CD1c-positive myeloid dendritic cell (primary cell): ENCODE measurements at regions not wholly inside any gene's neighbourhood (a gene's known extent, or its start where the extent isn't known, plus 50 kb on each side); places are given as distances from the start of the nearest gene placed in this dataset.

Source experiments
- DNase-seq: peaks from one replicate; pipeline ENCODE4 v3.0.0-alpha.2; 2016; ENCODE audit errors: extremely low spot score

DNA sequence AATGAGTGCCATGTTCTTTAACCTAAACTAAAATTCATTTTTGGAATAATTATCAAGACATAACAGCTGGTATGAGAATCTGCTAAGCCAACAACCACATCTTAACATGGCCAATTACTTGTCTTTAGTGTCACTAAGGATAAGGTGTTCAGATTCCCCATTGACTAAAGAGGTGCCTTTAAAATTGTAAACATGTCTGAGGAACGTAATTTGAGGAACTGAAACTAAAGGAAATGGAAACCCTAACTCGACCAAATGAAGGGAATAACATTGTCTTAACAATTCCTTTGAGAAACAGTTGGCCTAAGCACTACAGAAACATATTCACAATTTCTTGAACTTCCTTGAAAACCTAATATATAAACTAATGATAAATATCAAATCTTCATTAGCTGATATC lies 355.4 kb upstream of the GULP1 start:
- DNase-seq = peak; percentile 4

DNA sequence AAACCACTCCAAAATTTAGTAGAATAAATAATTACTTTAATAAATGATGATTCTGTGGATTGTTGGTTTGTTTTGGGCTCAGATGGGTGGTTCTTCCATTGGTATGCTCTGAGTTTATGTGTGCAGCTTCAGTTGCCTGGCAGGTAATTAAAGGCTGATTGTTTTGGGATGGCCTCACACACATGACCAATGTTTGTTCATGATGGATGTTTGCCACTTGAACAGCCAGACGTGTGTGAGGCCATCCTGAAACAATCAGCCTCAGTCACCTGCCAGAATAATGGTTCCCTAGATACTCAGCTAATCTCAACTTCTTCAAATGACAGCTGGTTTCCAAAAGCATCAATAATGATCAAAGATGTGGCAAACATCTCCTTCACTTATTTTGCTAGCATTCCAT lies 352.5 kb upstream of the GULP1 start:
- no peak for DNase-seq

DNA sequence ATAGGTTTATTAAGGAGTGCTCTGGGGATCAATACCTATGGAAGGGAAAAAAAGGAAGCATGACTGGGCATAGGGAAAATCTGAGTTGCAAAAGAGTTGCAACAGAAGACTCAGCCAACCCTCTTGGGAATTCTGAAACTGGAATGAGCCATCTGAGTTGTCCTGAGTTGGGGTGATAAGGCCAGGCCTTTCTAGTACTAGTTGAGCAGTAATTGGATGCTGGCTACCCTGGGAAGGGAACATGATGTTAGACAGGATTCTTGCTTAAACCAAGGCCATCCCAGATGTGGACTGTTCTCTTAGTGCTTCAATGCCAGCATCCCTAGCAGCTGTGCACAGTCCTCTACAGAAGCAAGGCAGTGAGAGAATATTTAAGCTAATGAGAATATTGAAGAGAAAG lies 348.8 kb upstream of the GULP1 start:
- DNase-seq = no peak

DNA sequence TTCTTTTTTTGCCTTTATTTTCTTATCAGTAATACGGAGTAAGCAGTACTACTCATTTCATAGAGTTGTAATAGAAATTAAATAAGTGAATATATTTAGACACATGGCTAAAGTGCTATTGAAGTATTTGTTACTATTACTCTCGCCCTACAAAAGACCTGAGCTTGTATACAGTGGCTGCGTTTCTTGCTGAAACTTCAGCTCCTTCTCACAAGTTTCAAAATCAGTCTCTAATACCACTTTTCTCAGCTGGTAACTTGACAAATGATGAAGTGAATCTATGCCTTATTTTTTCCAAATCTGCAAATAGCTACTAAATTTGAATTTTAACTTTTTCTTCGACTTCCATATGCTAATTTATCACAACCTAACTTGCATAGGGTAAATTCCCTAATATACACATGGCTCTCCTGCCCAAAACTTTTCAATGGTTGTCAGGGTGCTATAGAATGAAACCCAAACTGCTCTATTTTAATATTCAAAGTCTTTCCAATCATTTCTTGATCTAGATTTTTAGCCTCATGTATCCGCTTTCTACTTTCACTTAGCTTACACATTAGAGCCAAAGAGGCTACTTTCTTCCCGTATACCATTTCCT lies 347.8 kb upstream of the GULP1 start:
- DNase-seq = no peak

DNA sequence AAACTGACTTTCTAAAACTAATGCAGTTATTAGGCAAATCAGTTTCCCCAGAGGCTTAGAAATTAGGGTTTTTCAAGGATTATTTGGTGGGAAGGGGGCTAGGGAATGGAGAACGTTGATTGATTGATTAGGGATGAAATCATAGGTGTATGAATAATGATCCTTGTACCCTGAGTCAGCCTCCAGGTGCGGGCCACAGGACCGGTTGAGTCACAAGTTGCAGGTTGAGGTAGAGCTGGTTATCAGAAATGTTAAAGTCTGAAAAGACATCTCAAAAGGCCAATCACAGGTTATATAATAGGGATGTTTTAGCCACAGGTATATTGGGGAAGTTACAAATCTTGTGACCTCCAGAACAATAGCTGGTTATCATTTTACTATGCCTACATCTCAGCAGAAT lies 341.8 kb upstream of the GULP1 start:
- no peak for DNase-seq

DNA sequence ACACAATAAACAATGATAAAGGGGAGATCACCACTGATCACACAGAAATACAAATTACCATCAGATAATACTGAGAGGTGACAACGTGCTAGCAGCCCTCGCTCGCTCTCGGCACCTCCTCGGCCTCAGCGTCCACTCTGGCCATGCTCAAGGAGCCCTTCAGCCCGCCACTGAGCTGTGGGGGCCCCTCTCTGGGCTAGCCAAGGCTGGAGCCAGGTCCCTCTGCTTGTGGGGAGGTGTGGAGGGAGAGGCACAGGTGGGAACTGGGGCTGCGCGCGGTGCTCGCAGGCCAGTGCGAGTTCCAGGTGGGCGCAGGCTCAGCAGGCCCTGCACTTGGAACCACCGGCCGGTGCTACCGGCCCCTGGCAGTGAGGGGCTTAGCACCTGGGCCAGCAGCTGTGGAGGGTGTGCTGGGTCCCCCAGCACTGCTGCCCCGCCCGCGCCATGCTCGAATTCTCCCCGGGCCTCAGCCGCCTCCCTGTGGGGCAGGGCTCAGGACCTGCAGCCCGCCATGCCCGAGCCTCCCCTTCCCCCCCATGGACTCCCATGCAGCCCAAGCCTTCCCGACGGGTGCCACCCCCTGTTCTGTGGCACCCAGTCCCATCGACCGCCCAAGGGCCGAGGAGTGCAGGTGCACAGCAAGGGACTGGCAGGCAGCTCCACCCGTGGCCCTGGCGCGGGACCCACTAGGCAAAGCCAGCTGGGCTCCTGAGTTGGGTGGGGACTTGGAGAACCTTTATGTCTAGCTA lies 340.0 kb upstream of the GULP1 start:
- DNase-seq = no peak

DNA sequence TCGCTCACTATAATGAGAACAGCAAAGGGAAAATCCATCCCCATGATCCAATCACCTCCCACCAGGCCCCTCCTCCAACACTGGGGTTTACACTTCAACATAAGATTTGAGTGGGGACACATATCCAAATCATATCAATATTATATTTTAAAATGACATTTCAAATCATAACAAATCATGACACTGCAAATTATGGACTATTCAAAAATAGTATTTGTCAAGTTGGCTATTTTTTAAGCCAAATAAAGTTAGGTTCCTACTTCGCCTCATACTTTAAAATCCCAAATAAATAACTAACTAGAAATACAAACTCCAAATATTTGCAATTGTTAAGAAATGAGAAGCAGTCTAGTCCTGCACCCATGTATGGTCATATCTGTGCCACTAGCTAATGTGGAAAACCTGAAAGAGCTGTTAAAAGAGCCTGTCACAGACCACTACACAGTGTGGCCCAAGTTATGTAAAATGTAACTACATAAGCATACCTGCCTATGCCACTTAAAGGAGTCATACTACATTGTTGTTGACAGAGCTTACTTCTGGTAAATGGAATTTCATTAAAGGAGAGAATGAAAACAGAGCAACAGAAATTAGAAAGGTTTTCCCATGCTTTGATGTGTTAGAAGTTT lies 334.7 kb upstream of the GULP1 start:
- DNase-seq = no peak

DNA sequence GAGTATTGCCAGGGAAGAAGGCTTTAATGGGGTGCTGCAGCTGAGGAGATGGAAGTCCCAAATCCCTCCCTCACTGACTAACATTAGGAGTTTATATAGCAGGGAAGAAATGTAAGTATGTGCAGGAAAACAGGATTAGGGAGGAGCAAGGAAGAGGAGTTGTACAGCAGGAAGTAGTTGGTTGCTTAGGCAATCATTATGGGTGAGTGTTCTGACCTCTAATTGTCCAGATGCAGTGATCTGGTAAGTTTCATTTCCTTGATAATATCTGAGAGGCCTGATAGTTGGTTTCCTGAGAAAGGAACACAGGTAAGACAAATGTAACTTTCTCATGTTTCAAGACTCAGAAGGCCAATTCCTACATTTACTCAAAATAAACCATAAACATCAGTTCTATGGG lies 331.9 kb upstream of the GULP1 start:
- DNase-seq = peak; percentile 8

DNA sequence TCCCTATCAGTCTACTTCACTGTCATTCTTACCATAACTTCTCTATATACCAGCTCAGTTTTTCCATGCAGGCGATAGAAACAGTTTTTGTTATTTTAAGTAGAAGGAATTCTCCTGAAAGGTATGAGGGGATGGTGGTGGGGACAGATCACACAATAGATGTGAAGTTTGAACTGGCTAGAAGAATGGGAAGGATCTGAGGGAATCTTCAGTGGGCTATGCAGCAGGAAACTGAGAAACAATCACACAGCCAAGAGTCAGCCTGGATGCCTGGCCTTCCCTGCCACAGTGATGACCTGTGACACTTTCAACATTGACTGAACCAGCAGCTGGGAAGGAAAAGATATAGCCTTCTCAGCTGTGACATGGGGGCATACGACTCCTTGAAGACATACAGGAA lies 329.1 kb upstream of the GULP1 start:
- no peak for DNase-seq

DNA sequence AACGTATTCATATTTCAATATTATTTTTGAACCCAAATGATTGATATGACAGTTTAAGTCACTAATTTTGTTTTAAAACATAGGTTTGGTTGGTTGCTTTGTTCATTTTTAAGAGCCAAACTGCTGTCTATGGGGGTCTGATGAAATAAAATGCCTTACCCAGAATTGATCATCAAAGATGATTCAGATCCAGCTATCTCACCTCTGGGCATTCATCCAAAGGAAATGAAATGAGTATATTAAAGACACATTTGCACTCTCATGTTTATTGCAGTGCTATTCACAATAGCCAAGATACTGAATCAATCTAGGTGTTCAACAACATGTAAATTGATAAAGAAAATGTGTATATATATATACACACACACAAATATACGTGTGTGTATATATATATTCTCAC lies 326.9 kb upstream of the GULP1 start:
- DNase-seq = no peak

DNA sequence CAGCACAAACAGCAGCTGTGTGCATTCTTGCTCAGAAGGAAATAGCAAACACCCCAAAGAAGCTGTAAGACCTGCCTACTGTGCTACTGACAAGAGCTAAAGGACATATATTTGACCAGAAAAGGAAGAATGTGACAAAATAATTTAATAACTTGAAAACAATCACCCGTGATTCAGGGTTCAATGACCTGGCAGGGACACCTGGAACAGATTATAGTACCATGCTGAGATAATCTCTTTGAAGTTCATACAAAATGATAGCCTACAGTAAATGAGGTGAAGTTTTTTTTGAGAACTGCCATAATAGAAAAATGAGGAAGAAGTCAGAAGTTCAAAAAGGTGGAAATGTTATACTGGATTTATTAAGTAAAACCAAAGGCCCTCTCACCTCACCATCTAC lies 324.8 kb upstream of the GULP1 start:
- DNase-seq = no peak

DNA sequence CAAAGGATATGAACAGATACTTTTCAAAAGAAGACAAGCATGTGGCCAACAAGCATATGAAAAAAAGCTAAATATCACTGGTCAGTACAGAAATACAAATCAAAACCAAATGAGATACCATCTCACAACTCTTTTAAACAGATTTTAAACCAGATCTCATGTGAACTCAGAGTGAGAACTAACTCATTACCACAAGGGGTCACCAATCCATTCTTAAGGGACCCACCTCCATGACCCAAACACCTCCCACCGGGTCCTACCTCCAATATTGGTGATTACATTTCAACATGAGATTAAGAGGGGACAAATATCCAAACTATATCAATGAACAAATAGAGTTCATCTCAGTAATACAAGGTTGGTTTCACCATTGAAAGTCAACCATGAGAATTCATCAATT lies 319.8 kb upstream of the GULP1 start:
- DNase-seq = no peak

DNA sequence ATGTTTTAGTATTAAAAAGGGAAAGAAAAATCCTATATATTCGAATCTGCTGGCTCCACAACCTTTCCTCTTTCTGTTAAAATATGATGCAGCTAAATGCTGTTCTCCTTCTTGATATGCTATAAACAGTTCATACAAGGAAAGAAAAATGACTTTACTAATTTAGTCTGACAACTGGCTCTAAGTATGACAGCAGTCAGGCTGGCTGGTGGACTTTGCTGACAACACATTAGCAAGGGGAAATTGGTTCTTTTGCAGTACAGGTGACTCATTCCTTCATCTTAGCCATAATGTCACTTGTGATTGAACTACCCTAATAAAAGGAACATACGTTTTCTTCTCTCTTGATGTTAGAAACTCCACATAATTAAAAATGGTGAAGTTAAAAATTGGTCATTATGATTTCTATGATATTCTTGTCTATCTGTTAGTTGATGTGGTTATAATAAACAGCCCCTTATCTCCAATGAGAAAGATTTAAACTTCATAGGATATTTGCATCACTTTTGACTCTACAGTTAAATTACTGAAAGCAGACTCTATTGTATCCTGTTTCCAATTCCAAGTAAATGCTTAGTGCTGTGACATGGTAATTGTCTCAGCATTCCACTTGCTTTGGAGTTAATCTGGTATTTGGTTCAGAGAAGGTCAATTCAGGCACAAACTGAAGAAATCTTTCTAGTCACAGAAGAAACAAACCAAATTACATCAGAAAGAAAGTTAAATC lies 315.3 kb upstream of the GULP1 start:
- DNase-seq = no peak

DNA sequence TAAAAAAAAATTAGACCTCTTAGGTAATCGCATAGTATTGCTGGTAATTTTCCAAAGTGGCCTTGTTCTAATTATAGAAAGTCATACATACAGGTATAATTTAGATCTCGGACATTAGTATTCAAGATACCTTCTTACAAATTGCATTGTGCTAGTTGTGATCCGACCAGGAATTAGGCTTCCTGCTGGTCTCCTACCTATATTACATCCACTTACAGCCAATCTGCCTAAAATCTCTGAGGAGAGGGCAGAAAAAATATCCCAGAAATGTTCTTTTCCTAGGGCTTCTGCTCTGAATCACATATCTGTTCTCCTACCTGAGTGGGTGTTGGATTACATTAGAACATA lies 314.7 kb upstream of the GULP1 start:
- DNase-seq = no peak

DNA sequence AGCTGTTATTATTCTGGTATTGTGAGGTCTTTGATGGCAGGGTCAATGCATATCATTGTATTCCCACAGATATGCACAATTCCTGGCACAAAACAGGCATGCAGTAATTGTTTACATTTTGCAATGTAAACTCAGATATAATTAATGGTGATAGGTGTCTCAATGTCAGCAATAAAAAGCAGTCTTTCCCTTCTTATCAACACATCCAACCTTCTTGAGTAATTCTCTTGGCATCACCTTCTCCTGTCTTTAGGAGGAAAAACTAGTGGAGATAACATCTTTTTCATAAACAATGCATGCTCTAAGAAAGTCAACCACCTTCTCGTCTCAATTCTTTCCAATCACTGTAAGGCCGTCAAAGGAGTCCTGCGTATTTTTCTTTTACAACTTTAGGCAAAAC lies 313.3 kb upstream of the GULP1 start:
- no peak for DNase-seq

DNA sequence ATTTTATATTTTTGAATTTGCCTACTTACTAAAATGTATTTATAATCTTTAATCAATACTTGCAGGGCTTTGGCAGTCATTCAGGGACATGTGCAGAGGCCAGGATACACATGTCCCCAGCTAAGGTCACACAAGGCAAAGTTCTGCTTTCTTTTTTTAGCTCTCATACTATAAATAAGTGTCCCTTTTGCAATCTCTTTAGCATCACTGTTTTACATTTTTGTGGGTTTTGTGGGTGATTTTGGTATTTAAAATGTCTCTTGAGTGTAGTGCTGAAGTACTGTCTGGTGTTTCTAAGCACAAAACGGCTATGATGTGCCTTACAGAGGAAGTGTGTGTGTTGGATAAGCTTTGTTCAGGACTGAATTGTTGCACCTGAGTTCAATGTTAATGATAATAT lies 309.0 kb upstream of the GULP1 start:
- peak; percentile 46 for DNase-seq

DNA sequence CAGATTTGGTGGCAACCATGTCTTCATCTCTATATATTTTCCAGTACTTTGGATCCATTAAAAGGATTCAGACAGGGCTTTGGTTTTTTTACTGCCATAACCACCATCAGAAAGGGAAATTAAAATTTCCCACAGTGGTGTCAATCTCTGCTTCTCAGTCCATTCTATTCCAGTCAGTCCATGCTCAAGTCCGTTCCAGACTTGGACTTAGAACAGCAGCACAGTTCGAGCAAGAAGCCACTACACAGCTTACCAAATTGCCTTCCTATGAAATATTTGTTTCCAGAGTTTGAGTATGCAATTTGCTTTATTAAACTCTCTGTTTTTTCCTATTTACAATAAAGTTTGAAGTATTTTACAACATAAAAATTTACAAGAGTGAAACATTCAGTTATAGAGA lies 306.5 kb upstream of the GULP1 start:
- no peak for DNase-seq

DNA sequence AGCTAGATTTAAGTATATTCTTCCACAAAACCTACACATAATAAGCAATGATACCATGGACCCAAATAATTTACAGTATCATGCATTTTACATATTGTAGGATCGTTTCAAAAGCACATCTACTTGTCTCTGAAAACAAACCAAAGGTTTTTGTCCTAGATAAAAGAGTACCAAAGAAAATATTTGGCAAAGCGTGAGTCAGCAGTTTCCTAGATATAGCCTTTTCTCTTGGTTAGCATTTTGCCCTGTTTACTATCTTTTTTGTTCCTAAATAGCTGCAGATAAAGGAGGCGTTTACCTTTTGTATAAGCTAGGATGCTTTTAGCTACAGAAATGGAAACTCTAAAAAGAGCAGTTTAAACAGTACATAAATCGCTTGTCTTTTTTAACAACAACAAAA lies 305.8 kb upstream of the GULP1 start:
- DNase-seq = no peak

DNA sequence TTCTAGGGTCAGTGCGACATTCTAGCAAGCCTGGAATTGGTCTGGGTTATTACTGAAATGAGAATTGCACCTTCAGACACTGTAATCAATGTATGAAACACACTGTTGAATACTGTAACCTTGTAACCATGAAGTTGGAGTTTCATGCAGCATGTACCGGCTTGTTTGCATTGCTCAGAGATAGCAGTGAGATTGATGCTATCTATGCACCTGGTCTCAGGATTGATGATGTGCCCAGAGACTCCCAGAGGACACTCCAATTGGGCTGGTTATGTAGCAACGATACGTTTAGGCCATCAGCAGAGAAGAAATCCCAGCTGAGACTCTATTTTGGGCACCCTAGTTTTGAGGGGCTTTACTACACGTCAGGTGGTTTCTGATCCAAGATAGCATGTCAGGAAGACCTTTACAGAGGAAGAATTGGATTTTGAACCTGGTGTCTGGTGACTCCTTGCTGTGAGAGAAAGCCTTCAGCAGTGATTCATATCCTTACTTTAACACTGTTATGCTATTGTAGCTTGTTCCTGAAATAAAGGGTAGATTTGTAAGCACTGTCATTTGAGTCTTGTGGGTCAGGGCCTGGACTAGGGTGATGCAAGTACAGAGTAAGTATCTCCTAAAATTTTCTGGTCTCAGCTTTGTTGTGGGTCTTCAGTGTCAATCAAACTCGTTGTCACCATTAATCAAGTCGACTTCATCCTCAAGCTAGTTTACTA lies 305.1 kb upstream of the GULP1 start:
- DNase-seq = no peak

DNA sequence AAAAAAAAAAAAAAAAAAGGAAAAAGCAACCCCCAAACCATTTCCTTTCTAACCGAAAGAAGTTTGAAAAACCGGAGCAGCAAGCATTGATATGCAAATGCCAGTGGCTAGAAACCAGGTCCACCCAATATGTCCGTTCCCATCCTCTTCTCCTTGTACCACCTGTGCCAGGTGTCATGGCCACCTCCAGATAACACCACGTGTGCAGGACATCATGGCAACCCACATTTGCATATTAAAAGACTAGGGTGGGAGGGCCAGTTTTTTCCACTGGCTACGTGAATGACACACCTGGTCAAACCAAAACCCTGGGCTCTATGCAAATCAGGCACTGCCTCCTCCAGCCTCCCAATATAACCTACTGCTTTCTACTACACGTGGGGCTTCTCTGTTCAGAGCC lies 303.3 kb upstream of the GULP1 start:
- DNase-seq = no peak

DNA sequence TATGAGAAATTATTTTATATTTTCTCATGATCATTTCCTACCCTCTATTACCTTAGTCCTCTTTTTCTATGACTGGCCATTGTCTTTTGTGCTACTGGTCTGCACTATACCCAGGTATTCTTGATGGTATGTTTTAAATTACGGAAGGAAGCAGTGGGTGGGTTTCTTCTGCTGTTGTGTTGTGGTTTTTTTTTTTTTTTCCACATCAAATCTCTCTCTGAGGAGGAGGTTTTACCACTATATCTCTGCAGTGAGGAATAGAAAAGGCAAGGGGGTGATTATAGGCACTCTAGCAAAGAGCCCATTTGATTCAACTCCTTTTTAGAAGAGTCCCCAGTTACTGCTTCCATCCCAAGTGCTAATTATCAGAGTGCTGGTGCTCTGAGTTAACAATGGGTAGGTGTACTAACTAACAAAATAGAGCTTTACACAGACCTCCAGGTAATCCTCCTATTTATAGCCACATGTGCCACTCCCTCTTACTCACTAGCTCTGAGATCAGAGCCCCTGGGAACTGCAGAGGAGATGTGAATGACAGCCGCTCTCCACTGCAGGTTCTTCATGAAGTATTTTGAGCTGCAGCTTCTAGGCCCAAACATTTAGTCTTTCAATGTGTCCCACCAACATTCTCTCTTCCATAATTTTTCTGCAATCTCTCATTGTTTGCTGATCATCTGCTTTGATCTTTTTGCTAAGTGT lies 301.6 kb upstream of the GULP1 start:
- DNase-seq = no peak

DNA sequence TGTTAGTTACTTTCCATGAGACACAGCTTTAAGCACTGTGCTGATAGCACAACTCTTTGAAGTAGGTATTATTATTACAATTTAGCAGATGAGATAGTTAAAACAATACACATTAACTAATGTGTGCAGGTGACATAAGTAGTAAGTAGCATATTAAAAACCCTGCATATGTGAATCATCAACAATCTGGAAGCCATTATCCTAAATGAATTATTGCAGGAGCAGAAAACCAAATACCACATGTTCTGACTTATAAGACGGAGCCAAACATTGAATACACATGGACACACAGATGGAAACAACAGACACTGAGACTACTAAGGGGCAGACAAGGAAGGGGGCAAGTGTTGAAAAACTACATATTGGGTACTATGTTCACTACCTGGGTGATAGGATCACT lies 300.3 kb upstream of the GULP1 start:
- no peak for DNase-seq
